Pulmonary artery endothelial cell (primary cell): ENCODE measurements at regions not wholly inside any gene's neighbourhood (a gene's known extent, or its start where the extent isn't known, plus 50 kb on each side); places are given as distances from the start of the nearest gene placed in this dataset.
A peak's percentile ranks its signal among the peaks of the same experiment; 100 is the strongest.

Source experiments
- DNase-seq: peaks from one replicate; pipeline ENCODE4 v3.0.0-alpha.2; 2011; ENCODE audit warnings: low read depth, low spot score

GRCh38 chr10:14396411-14397048 lies 65.8 kb upstream of the FRMD4A start:
- no peak for DNase-seq

DNA sequence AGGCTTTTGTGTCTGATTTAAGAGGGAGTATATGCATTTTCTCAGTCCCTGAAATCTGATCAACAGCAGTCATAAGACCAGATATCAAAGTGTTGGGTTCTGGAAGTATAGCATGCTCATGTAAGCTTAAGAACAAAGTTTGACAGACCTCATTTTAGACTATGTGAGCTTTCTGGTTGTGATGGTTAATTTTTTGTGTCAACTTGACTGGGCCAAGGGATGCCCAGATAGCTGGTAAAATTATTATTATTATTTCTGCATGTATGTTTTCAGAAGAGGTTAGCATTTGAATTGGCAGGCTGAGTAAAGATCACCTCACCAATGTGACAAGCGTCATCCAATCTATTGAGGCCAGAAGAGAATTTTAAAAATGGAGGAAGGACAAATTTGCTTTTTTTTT lies 63.5 kb upstream of the FRMD4A start:
- no peak for DNase-seq

- DNase-seq, result no peak
Measured at GRCh38 chr10:14391342-14391741, 60.6 kb upstream of the FRMD4A start.

GRCh38 chr10:14389981-14390590 lies 59.4 kb upstream of the FRMD4A start:
- no peak for DNase-seq

GRCh38 chr10:14385596-14386593 lies 55.2 kb upstream of the FRMD4A start:
- DNase-seq, result no peak

GRCh38 chr10:14384915-14385314 lies 54.2 kb upstream of the FRMD4A start:
- no peak for DNase-seq

- no peak for DNase-seq
Measured at GRCh38 chr10:14384116-14384730, 53.5 kb upstream of the FRMD4A start.

GRCh38 chr10:14383266-14383665 lies 52.5 kb upstream of the FRMD4A start:
- no peak for DNase-seq

GRCh38 chr10:14382531-14382930 lies 51.8 kb upstream of the FRMD4A start:
- DNase-seq, result no peak

DNA sequence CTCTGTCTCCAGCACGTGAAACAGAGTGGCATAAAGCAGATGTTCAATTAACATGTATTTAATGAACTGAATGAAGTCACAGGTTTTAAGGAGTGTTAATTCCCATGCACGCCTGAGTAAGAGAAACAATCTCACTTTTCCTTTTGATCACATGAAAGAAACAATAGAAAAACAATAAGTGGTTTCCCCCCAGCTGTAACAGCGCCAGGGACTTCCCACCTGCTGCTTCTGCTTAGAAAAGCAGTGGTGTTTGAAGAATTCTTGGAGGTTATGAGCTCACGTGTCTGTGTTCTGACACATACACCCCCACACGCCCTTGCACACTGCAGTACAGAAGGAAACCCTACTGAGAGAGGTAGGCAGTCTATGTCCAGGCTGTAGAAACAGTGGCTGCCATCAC lies 51.3 kb upstream of the FRMD4A start:
- peak; percentile 30 for DNase-seq

GRCh38 chr10:14381475-14381874 lies 50.8 kb upstream of the FRMD4A start:
- DNase-seq, result no peak

DNA sequence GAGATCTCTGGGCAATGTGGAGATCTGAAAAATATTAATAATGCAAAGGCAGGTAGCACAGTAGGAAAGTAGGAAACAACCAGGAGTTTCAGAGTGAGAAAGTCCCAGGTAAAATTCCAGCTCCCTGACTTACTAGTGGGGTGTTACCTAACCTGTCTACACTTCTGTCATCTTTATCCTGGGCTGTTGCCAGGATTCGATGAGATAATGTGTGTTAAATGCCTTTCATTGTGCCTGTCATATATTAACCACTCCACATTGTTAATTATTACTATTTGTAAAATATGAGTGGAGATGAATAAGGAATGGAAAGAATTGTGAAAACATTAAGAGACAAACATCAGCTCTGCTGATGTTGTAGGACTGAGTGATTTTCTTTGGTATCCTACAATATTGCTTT lies 50.0 kb upstream of the FRMD4A start:
- DNase-seq, result no peak
